ENCODE measurements at regions not wholly inside any gene's neighbourhood (a gene's known extent, or its start where the extent isn't known, plus 50 kb on each side); places are given as distances from the start of the nearest gene placed in this dataset.

- H3K4ac ChIP-seq (ENCODE audit: low read depth, low read length), result no peak overlapping the region
Measured at GRCh38 chr2:16225071-16225470, 284.7 kb downstream of the MYCN start.

More at GRCh38 chr2:16225071-16225470, 284.7 kb downstream of the MYCN start:
- H3K23ac ChIP-seq (ENCODE audit: insufficient read length, low read depth, low read length), result no peak overlapping the region
- no peaks in the 10 kb centered on the region for H3K27me3 ChIP-seq (ENCODE audit: insufficient read depth, low read length)
- H3K4me1 ChIP-seq (ENCODE audit: insufficient read depth, low read length), result peaks cover 3% of the 10 kb centered on the region; the same call in 1 of the 2 replicates
- WGBS (ENCODE audit: extremely low coverage, insufficient read length, low lambda C conversion rate), result no CpG with 5 or more reads among the region's 6 CpGs
- H3K4me1 Mint-ChIP-seq, result peaks cover 45 to 55% of the 10 kb centered on the region in 2 experiments
- peak overlapping the region in 1 of 3 experiments; percentile 71; a peak in 2 of 7 replicates for H3K27ac Mint-ChIP-seq
- no peak overlapping the region for H4K91ac ChIP-seq (ENCODE audit: insufficient read length, low read depth, low read length)
- H3K23me2 ChIP-seq (ENCODE audit: insufficient read length, low read depth, low read length, poor library complexity, severe bottlenecking), result no peaks in the 10 kb centered on the region
- no peak overlapping the region for H3K27ac ChIP-seq (ENCODE audit: insufficient read length, low read depth, low read length)
- H3K4me3 Mint-ChIP-seq, result no peak overlapping the region
- H3K27me3 Mint-ChIP-seq (ENCODE audit: low read depth), result peaks cover 5% of the 10 kb centered on the region
- H4K20me1 ChIP-seq (ENCODE audit: control insufficient read depth, insufficient read depth, insufficient read length), result no peaks in the 10 kb centered on the region
- no peak overlapping the region for H2BK15ac ChIP-seq (ENCODE audit: low read depth, low read length)
- no peak overlapping the region for H3T11ph ChIP-seq (ENCODE audit: low read length)
- H2BK5ac ChIP-seq (ENCODE audit: insufficient read length, low read length), result no peak overlapping the region
- no peak overlapping the region for H2BK120ac ChIP-seq (ENCODE audit: low read depth, low read length, poor library complexity, severe bottlenecking)
- DNase-seq, result no peak
- no peak overlapping the region for H3K9ac ChIP-seq (ENCODE audit: extremely low read depth, insufficient read length, low read length)
- no peaks in the 10 kb centered on the region for H3K79me2 ChIP-seq (ENCODE audit: insufficient read depth, low read length)
- H3K14ac ChIP-seq (ENCODE audit: insufficient read depth, low read length), result no peak overlapping the region
- TF ChIP-seq CTCF (conservative IDR thresholded peaks at IDR 0.05), result no peak
- no peak overlapping the region for H2AK5ac ChIP-seq (ENCODE audit: insufficient read length, low read length)
- H2BK20ac ChIP-seq (ENCODE audit: low read depth, low read length, poor library complexity, severe bottlenecking), result no peak overlapping the region
- H3K9me3 Mint-ChIP-seq, result peaks cover 6 to 8% of the 10 kb centered on the region in 2 experiments; a peak in 2 of 5 replicates
- no peaks in the 10 kb centered on the region for H3K9me3 ChIP-seq (ENCODE audit: control insufficient read depth, low read depth, low read length)
- no peak overlapping the region for H3K4me2 ChIP-seq (ENCODE audit: insufficient read depth, insufficient read length, low read length)
- H3K18ac ChIP-seq (ENCODE audit: insufficient read length, low read depth, low read length), result no peak overlapping the region
- H2BK12ac ChIP-seq (ENCODE audit: insufficient read length, low read depth, low read length), result no peak overlapping the region
- no peak overlapping the region for H4K5ac ChIP-seq (ENCODE audit: insufficient read length, low read depth, low read length)
- H3K79me1 ChIP-seq (ENCODE audit: insufficient read depth, low read depth, low read length, poor library complexity, severe bottlenecking), result no peaks in the 10 kb centered on the region
- H4K8ac ChIP-seq (replicated peaks; ENCODE audit: insufficient read length, low read depth, low read length), result no peak overlapping the region
- no peak overlapping the region for H2AFZ ChIP-seq (ENCODE audit: low read length)
- H3K56ac ChIP-seq (ENCODE audit: insufficient read length, low read depth, low read length), result no peak overlapping the region
- H3K36me3 Mint-ChIP-seq (ENCODE audit: insufficient read depth in 1 of 3, low read depth in 3 of 3), result peaks cover 0 to 7% (median 5%) of the 10 kb centered on the region in 3 experiments; a peak in 3 of 7 replicates

Measured in H9 (cell line).